K562 (cell line): ENCODE measurements at regions not wholly inside any gene's neighbourhood (a gene's known extent, or its start where the extent isn't known, plus 50 kb on each side); places are given as distances from the start of the nearest gene placed in this dataset.
A peak's percentile ranks its signal among the peaks of the same experiment; 100 is the strongest.

Source experiments
- ATAC-seq: fragments of 200-7000 bp; cut with Tn5 transposase; 3 replicates; pipeline ENCODE4 v1.9.1; 2020; ENCODE audit warnings: moderate library complexity
- BruUV-seq: library from RNA; stranded (reverse); fragments of 400-500 nt; replicated peaks from 2 replicates; lab custom pipeline; 2021; lab: Mats Ljungman, UMichigan
- CTCF ChIA-PET: fragments of 300-600 bp; formaldehyde crosslinking; extraction: SDS; loops from one replicate; lab custom pipeline; 2021; ENCODE audit warnings: low intra/inter-chr PET ratio; lab: Yijun Ruan, JAX
- POLR2A ChIA-PET: fragments of 300-600, 350-650 bp; sonication (Branson Sonifier 250); formaldehyde crosslinking; extraction: SDS; loops from one replicate; lab custom pipeline; 2021; ENCODE audit warnings: antibody characterized with exemption, inconsistent platforms; lab: Yijun Ruan, JAX
- DNase-seq, 4 experiments: peaks; one replicate each; pipeline versions ENCODE4 v3.0.0 to v3.0.0-alpha.2; 2011 to 2018; ENCODE audit warnings: low spot score in 3 of 4, mixed read lengths in 3 of 4; ENCODE audit errors: extremely low read depth in 1 of 4
- FAIRE-seq: peaks from 2 replicates; lab custom pipeline; 2011; peaks lifted over from hg19 to GRCh38; lab: Jason Lieb, UNC
- H2AFZ ChIP-seq: 2 replicates; pipeline ENCODE4 v1.6.0; 2011; ENCODE audit warnings: low read depth, low read length, control low read depth, inconsistent platforms
- H3K27ac ChIP-seq: fragments of 200-600 bp; 3 replicates; pipeline ENCODE4 v1.8.0; 2011; ENCODE audit warnings: low read depth, mild to moderate bottlenecking, control low read depth, inconsistent platforms, low read length, moderate library complexity, mixed read lengths; ENCODE audit errors: extremely low read depth
- H3K27me3 ChIP-seq, 2 experiments: fragments of 300-600 bp in 1 of 2; 2 replicates in 1 of 2; 3 replicates in 1 of 2; pipeline versions ENCODE4 v1.6.0 to v1.8.0; 2011; ENCODE audit warnings: inconsistent platforms in 2 of 2, low read length in 2 of 2, mild to moderate bottlenecking in 1 of 2, mixed read lengths in 1 of 2, moderate library complexity in 1 of 2; ENCODE audit not compliant: control insufficient read depth in 2 of 2, insufficient read depth in 2 of 2
- H3K36me3 ChIP-seq: fragments of 300-600 bp; 3 replicates; pipeline ENCODE4 v1.8.0; 2011; ENCODE audit warnings: mild to moderate bottlenecking, low read length, inconsistent platforms; ENCODE audit not compliant: control insufficient read depth, insufficient read depth
- H3K4me1 ChIP-seq, 2 experiments: fragments of 200-600 bp in 1 of 2; replicated peaks in 1 of 2; 2 replicates in 1 of 2; 3 replicates in 1 of 2; pipeline versions ENCODE4 v1.5.1 to v1.8.0; 2011; ENCODE audit warnings: inconsistent platforms in 2 of 2, low read length in 2 of 2, mild to moderate bottlenecking in 1 of 2, mixed read lengths in 1 of 2, moderate library complexity in 1 of 2; ENCODE audit not compliant: control insufficient read depth in 2 of 2, insufficient read depth in 2 of 2
- H3K4me2 ChIP-seq: 2 replicates; pipeline ENCODE4 v1.6.1; 2011; ENCODE audit warnings: low read length, control low read depth, inconsistent platforms, mixed read lengths; ENCODE audit not compliant: insufficient read depth
- H3K4me3 ChIP-seq: fragments of 200-600 bp; sonication (generic), shearing (Covaris generic); 2 replicates; pipeline ENCODE4 v1.5.1; 2016; ENCODE audit warnings: control low read depth, inconsistent platforms
- H3K79me2 ChIP-seq: fragments of 200-600 bp; 3 replicates; pipeline ENCODE4 v1.8.0; 2011; ENCODE audit warnings: low read length, inconsistent platforms; ENCODE audit not compliant: control insufficient read depth, insufficient read depth
- H3K9ac ChIP-seq, 2 experiments: 2 replicates each; pipeline versions ENCODE4 v1.6.0 to v1.6.1; 2011; ENCODE audit warnings: low read depth in 2 of 2, low read length in 2 of 2, control low read depth in 1 of 2, inconsistent platforms in 1 of 2, mild to moderate bottlenecking in 1 of 2, mixed read lengths in 1 of 2; ENCODE audit not compliant: insufficient read depth in 1 of 2
- H3K9me1 ChIP-seq: one replicate; pipeline ENCODE4 v1.6.0; 2011; ENCODE audit warnings: inconsistent platforms, mild to moderate bottlenecking, low read length, moderate library complexity; ENCODE audit not compliant: control insufficient read depth, insufficient read depth
- H3K9me3 ChIP-seq: replicated peaks from 2 replicates; pipeline ENCODE4 v1.5.1; 2011; ENCODE audit warnings: low read depth, low read length, inconsistent platforms; ENCODE audit not compliant: control insufficient read depth, insufficient read depth
- H4K20me1 ChIP-seq: replicated peaks from 2 replicates; pipeline ENCODE4 v1.6.1; 2011; ENCODE audit warnings: low read length, inconsistent platforms, mixed read lengths; ENCODE audit not compliant: control insufficient read depth, insufficient read depth
- CEBPB ChIP-seq: fragments of 450-650 bp; IDR thresholded peaks from 2 replicates; pipeline ENCODE4 v1.6.1; 2016; ENCODE audit warnings: missing genetic modification characterization, missing compliant biosample characterization
- CEBPG ChIP-seq, 3 experiments: fragments of 200-800 bp in 1 of 3; sonication (Bioruptor generic) in 1 of 3; sonication (generic) in 1 of 3; formaldehyde crosslinking in 1 of 3; IDR thresholded peaks in 2 of 3; conservative IDR thresholded peaks in 1 of 3; 2 replicates each; pipeline versions ENCODE4 v1.6.1 to v1.8.0; 2016 to 2022; ENCODE audit warnings: missing compliant biosample characterization in 2 of 3, missing genetic modification characterization in 2 of 3, mild to moderate bottlenecking in 1 of 3, missing genetic modification reagents in 1 of 3
- GTF2E2 ChIP-seq: fragments of 200-800 bp; sonication (Bioruptor generic); IDR thresholded peaks from 2 replicates; pipeline ENCODE4 v1.6.1; 2016; ENCODE audit warnings: missing genetic modification characterization, missing compliant biosample characterization
- IRF2 ChIP-seq: sonication (generic); formaldehyde crosslinking; IDR thresholded peaks from 2 replicates; pipeline ENCODE4 v1.8.1; 2022; ENCODE audit warnings: mild to moderate bottlenecking, missing genetic modification reagents
- SAP30 ChIP-seq: fragments of 200-600 bp; sonication (generic); IDR thresholded peaks from 2 replicates; pipeline ENCODE4 v1.6.1; 2012; ENCODE audit warnings: borderline replicate concordance, low read depth, mild to moderate bottlenecking, moderate library complexity, low read length, control low read depth, inconsistent platforms; ENCODE audit not compliant: insufficient read depth, poor library complexity, severe bottlenecking
- ZNF140 ChIP-seq: fragments of 250-450 bp; sonication (Bioruptor Pico); IDR thresholded peaks from 2 replicates; pipeline ENCODE4 v1.8.0; 2021; ENCODE audit warnings: moderate library complexity, mild to moderate bottlenecking, inconsistent platforms
- ZNF583 ChIP-seq: fragments of 250-450 bp; sonication (Bioruptor Pico); IDR thresholded peaks from 2 replicates; pipeline ENCODE4 v1.4.0; 2020
- WGBS: fragments of 100-300 bp; shearing (Covaris generic); methylation state at CpG from one replicate; pipeline ENCODE4 v1.1.6; 2016; ENCODE audit warnings: low coverage, mixed read lengths; ENCODE audit not compliant: insufficient coverage; ENCODE audit errors: missing lambda C conversion rate; 5-methylcytosine and 5-hydroxymethylcytosine counted together
- in situ Hi-C: fragments of 300-500 bp; cut with MboI; formaldehyde crosslinking; loops from 4 replicates; pipeline ENCODE4 v1.15.0; 2018; ENCODE audit warnings: inconsistent platforms, mixed read lengths
- intact Hi-C: fragments of 100-400 bp; cut with micrococcal nuclease; formaldehyde crosslinking; loops from 2 replicates; pipeline ENCODE4 v1.14.2; 2022

- no peak overlapping the region for H3K4me2 ChIP-seq
- no peak for FAIRE-seq
- ATAC-seq: no peak
- TF ChIP-seq SAP30 (no peak), ZNF140 (CRISPR knock-in tag) (no peak), GTF2E2 (no peak), IRF2 (CRISPR knock-in tag) (no peak), CEBPB (tag) (peak; percentile 69), ZNF583 (no peak), CEBPG (CRISPR knock-in tag; IDR thresholded peaks at IDR 0.05) (no peak), CEBPG (tag; conservative IDR thresholded peaks at IDR 0.05 in 1 of 2, IDR thresholded peaks at IDR 0.05 in 1 of 2) (peak in 1 of 2 experiments; percentile 75; a peak in 2 of 4 replicates)
- no peaks in the 10 kb centered on the region for H3K79me2 ChIP-seq
- H3K27me3 ChIP-seq: no peaks in the 10 kb centered on the region
- intact Hi-C loops: no loop called here
- no peak overlapping the region for H3K9ac ChIP-seq
- no peaks in the 10 kb centered on the region for H4K20me1 ChIP-seq
- H3K9me3 ChIP-seq: no peaks in the 10 kb centered on the region; the same call in 1 of the 2 replicates
- no peak for DNase-seq
- CTCF ChIA-PET: no interaction called here
- H3K4me1 ChIP-seq: no peaks in the 10 kb centered on the region
- 5% methylated on average over 4 of the region's 4 CpGs for WGBS
- BruUV-seq: no TSS peak
- in situ Hi-C loops: no loop called here
- H3K36me3 ChIP-seq: no peaks in the 10 kb centered on the region
- H3K27ac ChIP-seq: no peak overlapping the region
- no peak overlapping the region for H3K4me3 ChIP-seq
- H2AFZ ChIP-seq: no peak overlapping the region
- POLR2A ChIA-PET: no interaction called here
- H3K9me1 ChIP-seq: no peaks in the 10 kb centered on the region
These were observed 663.1 kb upstream of the PCDH15 start for GRCh38 chr10:55464083-55464482.
